ENCODE measurements at regions not wholly inside any gene's neighbourhood (a gene's known extent, or its start where the extent isn't known, plus 50 kb on each side); places are given as distances from the start of the nearest gene placed in this dataset.

DNA sequence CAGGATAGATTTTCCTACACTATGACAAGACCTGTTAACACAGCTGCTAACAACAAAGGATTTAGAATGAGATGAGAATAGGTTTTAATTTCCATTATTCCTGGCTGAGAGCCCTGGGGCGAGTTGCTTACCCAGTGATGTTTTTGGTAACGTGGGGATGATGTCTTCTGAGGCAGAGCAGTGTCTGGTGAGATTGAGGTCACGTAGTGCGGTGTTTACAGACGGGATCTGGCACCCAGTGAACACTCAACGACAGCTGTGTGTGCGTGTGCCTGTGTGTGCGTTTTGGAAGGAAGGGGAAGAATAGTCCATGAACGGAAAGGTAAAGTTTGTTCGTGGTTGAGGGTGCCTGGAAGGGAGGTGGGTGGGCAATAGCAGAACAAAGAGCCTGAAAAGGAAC, 384.7 kb downstream of the C6orf118 start:
- H3K4me2 ChIP-seq (ENCODE audit: low read length), result no peak overlapping the region
- H2AFZ ChIP-seq (ENCODE audit: low read depth, low read length), result no peak overlapping the region
- no peaks in the 10 kb centered on the region for H4K20me1 ChIP-seq (ENCODE audit: insufficient read depth, low read length)
- H3K9ac ChIP-seq (ENCODE audit: low read length), result no peak overlapping the region
- no peaks in the 10 kb centered on the region for H3K4me1 ChIP-seq (ENCODE audit: low read length)
- TF ChIP-seq, protein P1, sequence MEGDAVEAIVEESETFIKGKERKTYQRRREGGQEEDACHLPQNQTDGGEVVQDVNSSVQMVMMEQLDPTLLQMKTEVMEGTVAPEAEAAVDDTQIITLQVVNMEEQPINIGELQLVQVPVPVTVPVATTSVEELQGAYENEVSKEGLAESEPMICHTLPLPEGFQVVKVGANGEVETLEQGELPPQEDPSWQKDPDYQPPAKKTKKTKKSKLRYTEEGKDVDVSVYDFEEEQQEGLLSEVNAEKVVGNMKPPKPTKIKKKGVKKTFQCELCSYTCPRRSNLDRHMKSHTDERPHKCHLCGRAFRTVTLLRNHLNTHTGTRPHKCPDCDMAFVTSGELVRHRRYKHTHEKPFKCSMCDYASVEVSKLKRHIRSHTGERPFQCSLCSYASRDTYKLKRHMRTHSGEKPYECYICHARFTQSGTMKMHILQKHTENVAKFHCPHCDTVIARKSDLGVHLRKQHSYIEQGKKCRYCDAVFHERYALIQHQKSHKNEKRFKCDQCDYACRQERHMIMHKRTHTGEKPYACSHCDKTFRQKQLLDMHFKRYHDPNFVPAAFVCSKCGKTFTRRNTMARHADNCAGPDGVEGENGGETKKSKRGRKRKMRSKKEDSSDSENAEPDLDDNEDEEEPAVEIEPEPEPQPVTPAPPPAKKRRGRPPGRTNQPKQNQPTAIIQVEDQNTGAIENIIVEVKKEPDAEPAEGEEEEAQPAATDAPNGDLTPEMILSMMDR (IDR thresholded peaks at IDR 0.05; ENCODE audit: low read depth, low read length), result no peak
- TF ChIP-seq EZH2phosphoT487 (IDR thresholded peaks at IDR 0.05; ENCODE audit: low read depth), result no peak
- H3K27ac ChIP-seq (ENCODE audit: low read length), result no peak overlapping the region
- no peaks in the 10 kb centered on the region for H3K27me3 ChIP-seq (ENCODE audit: low read depth, low read length)
- no peaks in the 10 kb centered on the region for H3K9me3 ChIP-seq (ENCODE audit: insufficient read depth, low read length)
- no peaks in the 10 kb centered on the region for H3K79me2 ChIP-seq (ENCODE audit: low read length)
- H3K4me3 ChIP-seq (ENCODE audit: low read length), result no peak overlapping the region
- H3K36me3 ChIP-seq (replicated peaks; ENCODE audit: low read depth, low read length), result no peaks in the 10 kb centered on the region

DNA sequence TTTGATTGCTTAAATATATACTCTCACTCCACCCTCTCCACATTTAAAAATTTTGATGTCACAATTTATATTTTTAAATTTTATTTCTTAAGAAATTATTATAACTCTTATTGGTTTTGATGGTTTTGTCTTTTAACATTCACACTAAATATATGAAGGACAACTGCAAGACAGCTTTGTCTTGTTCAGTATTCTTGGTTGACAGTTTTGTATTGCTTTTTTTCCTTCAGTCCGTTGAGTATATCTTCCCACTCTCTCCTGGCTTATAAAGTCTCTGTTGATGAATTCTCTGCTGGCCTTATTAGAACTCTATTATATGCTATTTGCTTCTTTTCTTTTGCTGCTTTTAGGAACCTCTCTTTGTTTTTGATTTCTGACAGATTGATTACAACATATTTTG, 392.2 kb downstream of the C6orf118 start:
- H2AFZ ChIP-seq (ENCODE audit: low read depth, low read length), result no peak overlapping the region
- H3K4me2 ChIP-seq (ENCODE audit: low read length), result no peak overlapping the region
- no peaks in the 10 kb centered on the region for H3K27me3 ChIP-seq (ENCODE audit: low read depth, low read length)
- no peak overlapping the region for H3K27ac ChIP-seq (ENCODE audit: low read length)
- H3K4me3 ChIP-seq (ENCODE audit: low read length), result no peak overlapping the region
- no peaks in the 10 kb centered on the region for H3K4me1 ChIP-seq (ENCODE audit: low read length)
- H3K36me3 ChIP-seq (replicated peaks; ENCODE audit: low read depth, low read length), result no peaks in the 10 kb centered on the region
- H4K20me1 ChIP-seq (ENCODE audit: insufficient read depth, low read length), result no peaks in the 10 kb centered on the region
- H3K79me2 ChIP-seq (ENCODE audit: low read length), result no peaks in the 10 kb centered on the region
- H3K9me3 ChIP-seq (ENCODE audit: insufficient read depth, low read length), result no peaks in the 10 kb centered on the region
- TF ChIP-seq, protein P1 (IDR thresholded peaks at IDR 0.05; ENCODE audit: low read depth, low read length), result no peak
- no peak overlapping the region for H3K9ac ChIP-seq (ENCODE audit: low read length)

DNA sequence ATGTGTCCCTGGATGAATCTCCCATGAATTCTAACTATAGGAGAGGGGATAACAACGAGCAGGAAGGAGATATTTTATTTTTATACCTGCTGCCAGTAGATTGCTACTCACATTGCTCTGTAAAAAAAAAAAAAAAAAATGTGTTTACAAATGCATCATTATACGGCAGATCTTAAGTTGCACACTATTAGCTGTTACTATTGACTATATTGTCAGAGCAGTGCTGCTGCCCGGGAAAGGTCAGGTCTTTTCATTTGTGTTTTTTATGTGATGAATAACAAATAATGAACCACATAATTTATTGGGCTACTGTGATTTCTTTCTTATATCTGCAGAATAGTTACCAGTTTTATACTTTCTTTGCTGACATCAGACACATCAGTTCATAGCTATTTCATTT, 393.3 kb downstream of the C6orf118 start:
- Histone ChIP-seq H3K4me2 (ENCODE audit: low read length) (no peak overlapping the region), H3K9me3 (ENCODE audit: insufficient read depth, low read length) (no peaks in the 10 kb centered on the region), H2AFZ (ENCODE audit: low read depth, low read length) (no peak overlapping the region), H4K20me1 (ENCODE audit: insufficient read depth, low read length) (no peaks in the 10 kb centered on the region), H3K4me3 (ENCODE audit: low read length) (no peak overlapping the region), H3K36me3 (replicated peaks; ENCODE audit: low read depth, low read length) (no peaks in the 10 kb centered on the region), H3K79me2 (ENCODE audit: low read length) (no peaks in the 10 kb centered on the region), H3K27me3 (ENCODE audit: low read depth, low read length) (no peaks in the 10 kb centered on the region), H3K27ac (ENCODE audit: low read length) (no peak overlapping the region), H3K4me1 (ENCODE audit: low read length) (no peaks in the 10 kb centered on the region), H3K9ac (ENCODE audit: low read length) (no peak overlapping the region)
- TF ChIP-seq, protein P1 (IDR thresholded peaks at IDR 0.05; ENCODE audit: low read depth, low read length), result no peak
- no peak for TF ChIP-seq EZH2phosphoT487 (IDR thresholded peaks at IDR 0.05; ENCODE audit: low read depth)

DNA sequence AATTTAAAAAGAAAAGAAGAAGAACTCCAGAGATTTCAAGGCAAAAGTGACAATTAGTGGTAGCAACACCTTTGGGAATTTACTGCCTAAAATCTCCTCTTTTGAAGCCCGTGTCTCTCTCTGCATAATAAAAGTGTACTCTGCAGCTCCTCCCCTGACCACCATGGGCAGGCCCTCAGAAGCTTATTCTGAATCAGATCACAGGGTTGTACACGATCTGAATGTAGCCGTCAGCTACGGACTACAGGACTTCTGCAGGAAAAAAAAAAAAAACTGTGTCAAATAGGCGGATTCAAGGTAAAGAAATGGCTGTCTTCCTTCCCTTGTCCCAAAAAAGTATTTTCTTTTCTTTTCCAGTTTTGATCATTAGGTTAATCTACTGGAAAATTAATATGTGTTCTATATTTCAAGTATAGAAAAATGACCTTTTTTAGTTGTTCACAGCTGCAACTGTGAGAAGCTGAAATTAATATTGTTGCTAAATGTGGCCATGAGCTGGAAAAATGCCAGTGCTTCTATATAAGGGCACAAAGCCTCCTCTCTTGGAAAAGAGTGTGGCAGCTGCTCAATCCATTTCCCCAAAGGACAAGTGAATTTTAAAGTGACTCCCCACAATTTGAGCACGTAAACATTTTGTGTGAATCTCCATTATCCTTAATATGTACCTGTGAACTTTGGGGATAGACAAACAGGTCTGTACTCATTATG, 397.4 kb downstream of the C6orf118 start:
- Histone ChIP-seq H3K4me3 (ENCODE audit: low read length) (no peak overlapping the region), H3K4me2 (ENCODE audit: low read length) (no peak overlapping the region), H3K27ac (ENCODE audit: low read length) (no peak overlapping the region), H3K36me3 (replicated peaks; ENCODE audit: low read depth, low read length) (no peaks in the 10 kb centered on the region), H3K79me2 (ENCODE audit: low read length) (no peaks in the 10 kb centered on the region), H3K9me3 (ENCODE audit: insufficient read depth, low read length) (no peaks in the 10 kb centered on the region), H2AFZ (ENCODE audit: low read depth, low read length) (no peak overlapping the region), H4K20me1 (ENCODE audit: insufficient read depth, low read length) (no peaks in the 10 kb centered on the region), H3K4me1 (ENCODE audit: low read length) (no peaks in the 10 kb centered on the region), H3K27me3 (ENCODE audit: low read depth, low read length) (no peaks in the 10 kb centered on the region), H3K9ac (ENCODE audit: low read length) (no peak overlapping the region)
- TF ChIP-seq, protein P1 (IDR thresholded peaks at IDR 0.05; ENCODE audit: low read depth, low read length), result no peak
- no peak for TF ChIP-seq EZH2phosphoT487 (IDR thresholded peaks at IDR 0.05; ENCODE audit: low read depth)
